ENCODE measurements at regions not wholly inside any gene's neighbourhood (a gene's known extent, or its start where the extent isn't known, plus 50 kb on each side); places are given as distances from the start of the nearest gene placed in this dataset.
A peak's percentile ranks its signal among the peaks of the same experiment; 100 is the strongest.
"Not testable (repeated sequence)": the region's sequence is repeated elsewhere in the genome, so short reads cannot be mapped to it uniquely, and the experiment has no call there.

DNA sequence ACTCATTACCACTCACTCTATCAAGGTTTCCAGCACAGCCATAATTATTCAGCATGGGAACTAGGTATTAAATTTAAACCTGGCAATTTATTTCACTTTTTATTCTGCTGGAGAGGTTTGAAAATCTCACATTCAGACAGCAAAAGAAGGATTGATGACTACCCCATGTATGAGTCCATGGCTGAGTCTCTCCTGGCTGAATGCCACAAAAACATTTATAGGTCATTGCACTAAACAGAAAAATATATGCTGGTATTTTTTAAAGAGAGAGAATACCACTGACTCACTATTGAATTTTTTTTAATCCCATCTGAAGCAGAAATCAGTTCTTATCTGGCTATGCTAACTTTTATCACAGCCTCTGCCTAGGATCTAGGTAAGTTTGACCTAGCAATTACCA lies 336.3 kb downstream of the PPP1R3A start:
- no peak for DNase-seq
- no peaks in the 10 kb centered on the region for H3K27me3 ChIP-seq
- H3K27ac ChIP-seq, result no peak overlapping the region
- TF ChIP-seq, protein P1, sequence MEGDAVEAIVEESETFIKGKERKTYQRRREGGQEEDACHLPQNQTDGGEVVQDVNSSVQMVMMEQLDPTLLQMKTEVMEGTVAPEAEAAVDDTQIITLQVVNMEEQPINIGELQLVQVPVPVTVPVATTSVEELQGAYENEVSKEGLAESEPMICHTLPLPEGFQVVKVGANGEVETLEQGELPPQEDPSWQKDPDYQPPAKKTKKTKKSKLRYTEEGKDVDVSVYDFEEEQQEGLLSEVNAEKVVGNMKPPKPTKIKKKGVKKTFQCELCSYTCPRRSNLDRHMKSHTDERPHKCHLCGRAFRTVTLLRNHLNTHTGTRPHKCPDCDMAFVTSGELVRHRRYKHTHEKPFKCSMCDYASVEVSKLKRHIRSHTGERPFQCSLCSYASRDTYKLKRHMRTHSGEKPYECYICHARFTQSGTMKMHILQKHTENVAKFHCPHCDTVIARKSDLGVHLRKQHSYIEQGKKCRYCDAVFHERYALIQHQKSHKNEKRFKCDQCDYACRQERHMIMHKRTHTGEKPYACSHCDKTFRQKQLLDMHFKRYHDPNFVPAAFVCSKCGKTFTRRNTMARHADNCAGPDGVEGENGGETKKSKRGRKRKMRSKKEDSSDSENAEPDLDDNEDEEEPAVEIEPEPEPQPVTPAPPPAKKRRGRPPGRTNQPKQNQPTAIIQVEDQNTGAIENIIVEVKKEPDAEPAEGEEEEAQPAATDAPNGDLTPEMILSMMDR (IDR thresholded peaks at IDR 0.05), result no peak
- no peak for ATAC-seq
- H3K4me3 ChIP-seq, result no peak overlapping the region
- H3K9me3 ChIP-seq, result no peaks in the 10 kb centered on the region
- intact Hi-C loops (cut with DNase I), result no loop called here
- H3K4me1 ChIP-seq, result no peaks in the 10 kb centered on the region
- H3K36me3 ChIP-seq, result no peaks in the 10 kb centered on the region

DNA sequence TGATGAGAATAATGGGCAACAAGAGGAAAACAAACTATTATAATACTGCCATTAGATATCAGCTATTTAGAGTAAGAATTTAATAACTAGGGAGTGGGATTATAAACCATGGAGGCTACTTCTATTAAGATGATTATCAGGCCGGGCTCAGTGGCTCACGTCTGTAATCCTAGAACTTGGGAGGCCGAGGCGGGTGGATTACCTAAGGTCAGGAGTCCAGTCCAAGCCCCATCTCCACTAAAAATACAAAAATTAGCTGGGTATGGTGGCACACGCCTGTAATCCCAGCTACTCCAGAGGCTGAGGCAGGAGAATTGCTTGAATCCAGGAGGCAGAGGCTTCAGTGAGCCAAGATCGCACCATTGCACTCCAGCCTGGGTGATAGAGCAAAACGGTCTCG lies 355.6 kb downstream of the PPP1R3A start:
- H3K9me3 ChIP-seq; H3K4me1 ChIP-seq; H3K27me3 ChIP-seq; ATAC-seq; H3K4me3 ChIP-seq; intact Hi-C loops (cut with DNase I); DNase-seq; H3K36me3 ChIP-seq; H3K27ac ChIP-seq: not testable (repeated sequence)
- WGBS, 2 donors, result 81 to 84% methylated on average over 8 of the region's 8 CpGs

DNA sequence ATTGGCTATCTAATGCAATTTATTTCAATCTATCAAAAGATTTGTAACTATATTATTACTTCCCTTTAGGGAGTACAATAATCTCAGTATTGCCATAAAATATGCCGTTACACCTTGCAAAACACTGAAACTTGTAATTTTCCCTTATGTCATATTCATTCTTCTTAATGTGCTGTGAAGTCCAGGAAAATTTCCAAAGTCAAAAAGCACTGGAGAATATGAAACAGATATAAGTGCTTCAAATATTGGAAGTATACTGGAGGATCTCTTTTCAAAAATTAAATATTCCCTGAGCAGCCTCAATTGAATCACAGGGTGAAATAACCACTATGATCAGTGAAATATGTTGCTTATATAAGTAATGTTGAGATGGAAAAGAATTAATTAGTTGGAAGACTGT lies 356.0 kb downstream of the PPP1R3A start:
- Histone ChIP-seq H3K4me1 (no peaks in the 10 kb centered on the region), H3K27ac (no peak overlapping the region), H3K9me3 (no peaks in the 10 kb centered on the region), H3K36me3 (no peaks in the 10 kb centered on the region), H3K27me3 (no peaks in the 10 kb centered on the region), H3K4me3 (no peak overlapping the region)
- TF ChIP-seq, protein P1 (IDR thresholded peaks at IDR 0.05), result no peak
- DNase-seq, result no peak
- WGBS, 2 donors, result 79 to 81% methylated on average over 1 of the region's 1 CpG
- intact Hi-C loops (cut with DNase I), result no loop called here
- no peak for ATAC-seq

DNA sequence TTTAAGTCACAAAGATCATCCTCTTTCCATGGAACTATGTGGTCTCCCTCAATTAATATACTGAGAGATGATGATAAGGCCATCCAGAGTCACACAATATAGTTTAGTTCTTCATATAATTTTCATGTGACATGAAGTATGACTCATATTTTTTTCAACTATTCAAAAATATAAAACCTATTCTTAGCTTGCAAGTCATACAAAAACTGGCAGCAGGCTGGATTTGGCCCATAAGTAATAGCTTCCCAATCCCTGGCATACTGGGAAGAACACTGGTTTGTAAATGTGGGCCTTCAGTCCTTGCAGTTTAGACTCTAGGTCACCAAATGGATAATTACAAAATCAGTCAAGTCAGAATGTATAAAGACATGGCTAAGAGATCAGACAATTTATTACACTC lies 356.6 kb downstream of the PPP1R3A start:
- H3K36me3 ChIP-seq, result no peaks in the 10 kb centered on the region
- no peak overlapping the region for H3K27ac ChIP-seq
- no peak overlapping the region for H3K4me3 ChIP-seq
- H3K4me1 ChIP-seq, result no peaks in the 10 kb centered on the region
- no peaks in the 10 kb centered on the region for H3K27me3 ChIP-seq
- no peak for DNase-seq
- TF ChIP-seq, protein P1 (IDR thresholded peaks at IDR 0.05), result no peak
- H3K9me3 ChIP-seq, result no peaks in the 10 kb centered on the region
- intact Hi-C loops (cut with DNase I), result no loop called here
- ATAC-seq, result peak in 1 of 8 donors; percentile 21

DNA sequence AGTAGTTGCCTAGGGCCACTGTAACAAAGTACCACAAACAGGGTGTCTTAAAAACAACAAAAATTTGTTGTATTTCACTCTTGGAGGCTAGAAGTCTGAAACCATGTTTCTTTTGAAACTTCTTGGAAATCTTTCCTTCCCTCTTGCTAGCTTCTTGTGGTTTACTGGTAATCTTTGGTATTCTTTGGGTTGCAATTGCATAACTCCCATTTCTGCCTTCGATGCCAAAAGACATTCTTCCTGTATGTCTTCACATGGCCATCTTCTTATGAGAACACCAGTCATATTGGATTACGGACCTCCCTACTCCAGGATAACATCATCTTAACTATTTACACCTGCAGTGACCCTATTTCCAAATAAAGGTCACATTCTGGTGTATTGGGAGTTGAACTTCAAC lies 357.4 kb downstream of the PPP1R3A start:
- no peaks in the 10 kb centered on the region for H3K27me3 ChIP-seq
- TF ChIP-seq, protein P1 (IDR thresholded peaks at IDR 0.05), result no peak
- H3K36me3 ChIP-seq, result no peaks in the 10 kb centered on the region
- no peak overlapping the region for H3K27ac ChIP-seq
- no peaks in the 10 kb centered on the region for H3K4me1 ChIP-seq
- H3K9me3 ChIP-seq, result no peaks in the 10 kb centered on the region
- WGBS, 2 donors, result 38 to 83% methylated on average over 2 of the region's 2 CpGs
- DNase-seq (no peak), ATAC-seq (no peak)
- H3K4me3 ChIP-seq, result no peak overlapping the region
- intact Hi-C loops (cut with DNase I), result no loop called here
